Fibroblast of the aortic adventitia (primary cell): ENCODE measurements at regions not wholly inside any gene's neighbourhood (a gene's known extent, or its start where the extent isn't known, plus 50 kb on each side); places are given as distances from the start of the nearest gene placed in this dataset.

Experiments used
- DNase-seq: peaks from one replicate; pipeline ENCODE4 v3.0.0-alpha.2; 2010; ENCODE audit warnings: low read depth
- H3K4me3 ChIP-seq: 2 replicates; pipeline ENCODE4 v1.5.1; 2011; ENCODE audit warnings: low read depth, mild to moderate bottlenecking, control low read depth, low read length, moderate library complexity
- CTCF ChIP-seq: IDR thresholded peaks from 2 replicates; pipeline ENCODE4 v1.5.1; 2011; ENCODE audit warnings: mild to moderate bottlenecking, low read length, control low read depth, inconsistent platforms; ENCODE audit not compliant: insufficient read depth

DNA sequence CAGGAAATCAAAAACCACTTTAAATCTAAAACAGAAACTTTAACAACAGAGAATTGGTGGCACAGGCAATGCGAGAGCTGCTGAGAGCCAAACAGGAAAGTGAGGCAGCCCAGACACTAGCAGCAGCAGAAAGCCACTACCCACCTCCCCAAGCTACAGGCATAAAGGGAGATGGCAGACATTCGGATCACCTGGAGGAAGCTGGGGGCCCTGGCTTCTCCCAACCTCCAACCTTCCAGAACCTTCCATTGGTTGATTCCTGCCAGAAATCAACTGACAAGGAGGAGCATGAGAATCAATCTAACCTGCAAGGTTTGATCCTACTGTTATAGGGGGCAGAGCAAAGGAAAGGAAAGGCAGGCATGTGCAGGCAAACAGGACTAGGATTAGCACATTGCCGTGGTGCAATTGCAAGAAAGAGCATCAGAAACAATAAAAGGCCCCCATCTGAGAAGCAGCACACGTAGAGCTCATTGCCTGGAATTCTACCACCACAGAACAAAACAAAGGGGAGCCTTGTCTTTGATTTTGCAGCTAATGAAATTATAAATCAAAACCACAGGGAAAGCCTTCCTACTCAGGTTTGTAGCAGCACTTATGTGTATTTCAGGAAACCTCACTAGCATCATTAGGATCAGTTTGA, 427.3 kb upstream of the RASGEF1B start:
- DNase-seq, result no peak

DNA sequence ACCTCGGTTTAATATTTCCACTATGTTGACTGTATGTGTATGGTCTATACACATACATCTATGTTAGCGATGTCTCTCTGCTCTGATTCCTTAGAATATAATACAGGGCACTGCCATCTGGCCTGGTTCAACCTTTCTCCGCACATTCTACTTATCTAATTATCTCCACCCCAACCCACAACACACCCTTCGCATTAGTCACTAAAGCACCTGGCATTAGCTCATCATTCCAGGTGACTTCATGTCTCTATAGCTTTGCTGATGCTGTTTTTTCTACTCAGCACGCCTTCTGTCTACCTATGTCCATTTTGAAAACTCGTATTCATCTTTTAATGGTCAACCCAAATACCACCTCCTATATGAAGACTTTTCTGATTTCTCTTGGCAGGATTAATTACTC, 425.2 kb upstream of the RASGEF1B start:
- no peak overlapping the region for H3K4me3 ChIP-seq
- DNase-seq, result no peak
- TF ChIP-seq CTCF, result no peak

More for the DNA sequence above, 427.3 kb upstream of the RASGEF1B start:
- TF ChIP-seq CTCF, result no peak
- H3K4me3 ChIP-seq, result no peak overlapping the region

GRCh38 chr4:81891005-81891996, 419.6 kb upstream of the RASGEF1B start:
- DNase-seq, result no peak
- no peak overlapping the region for H3K4me3 ChIP-seq
- no peak for TF ChIP-seq CTCF

DNA sequence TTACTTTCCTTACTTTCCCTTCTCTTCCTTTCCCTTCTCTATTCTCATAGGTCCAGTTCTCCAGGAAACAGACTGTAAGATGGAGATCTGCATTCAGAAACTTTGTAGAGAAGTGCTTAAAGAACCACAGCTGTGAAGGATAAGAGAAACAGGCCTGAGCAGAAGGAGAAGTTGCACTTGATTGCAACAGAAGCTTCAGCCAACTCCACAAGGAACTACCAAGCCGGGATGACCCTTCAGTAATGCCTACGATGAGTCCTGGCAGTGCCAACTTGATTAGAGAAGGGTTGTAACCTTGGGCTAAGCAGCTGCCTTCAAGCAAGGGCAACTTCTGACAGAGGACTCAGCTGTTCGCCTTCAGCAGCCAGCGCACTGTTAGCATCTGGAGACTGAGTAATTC, 413.3 kb upstream of the RASGEF1B start:
- no peak overlapping the region for H3K4me3 ChIP-seq
- no peak for DNase-seq
- TF ChIP-seq CTCF, result no peak

- TF ChIP-seq CTCF, result no peak
- DNase-seq, result no peak
- no peak overlapping the region for H3K4me3 ChIP-seq
Observed at GRCh38 chr4:81883530-81884450, 412.1 kb upstream of the RASGEF1B start.

DNA sequence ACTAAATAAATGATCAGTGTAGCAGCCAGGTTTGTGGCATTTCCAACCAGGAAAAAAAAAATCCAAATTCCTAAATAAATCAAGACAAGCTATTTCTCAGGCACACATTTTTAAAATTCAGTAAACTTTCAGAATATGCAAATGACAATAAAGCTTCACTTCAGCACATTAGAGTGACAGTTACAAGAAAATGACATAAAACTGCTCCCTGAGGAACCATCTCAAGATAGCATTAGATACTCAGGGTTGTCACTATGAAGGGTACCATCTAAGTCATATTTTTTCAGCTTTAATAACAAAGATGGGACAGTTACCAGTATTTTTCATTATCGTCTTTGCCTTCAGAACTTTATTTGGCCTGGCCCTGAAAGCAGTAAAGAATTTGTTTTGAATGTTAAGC, 411.3 kb upstream of the RASGEF1B start:
- no peak overlapping the region for H3K4me3 ChIP-seq
- DNase-seq, result no peak
- TF ChIP-seq CTCF, result no peak
